HCT116 (cell line): ENCODE measurements at regions not wholly inside any gene's neighbourhood (a gene's known extent, or its start where the extent isn't known, plus 50 kb on each side); places are given as distances from the start of the nearest gene placed in this dataset.

ENCODE experiments used
- ATAC-seq: fragments of 200-7000 bp; cut with Tn5 transposase; 2 replicates; pipeline ENCODE4 v1.9.1; 2020; ENCODE audit warnings: mild to moderate bottlenecking, moderate library complexity
- BruUV-seq: library from RNA; stranded (reverse); fragments of 400-500 nt; replicated peaks from 2 replicates; lab custom pipeline; 2021; lab: Mats Ljungman, UMichigan
- CTCF ChIA-PET: fragments of 300-600 bp; sonication (Branson Sonifier 250); formaldehyde crosslinking; loops from one replicate; lab custom pipeline; 2021; ENCODE audit warnings: antibody characterized with exemption; lab: Charles Lee
- POLR2A ChIA-PET: fragments of 300-600, 350-600 bp; sonication (Branson Sonifier 250); formaldehyde crosslinking; loops from one replicate; lab custom pipeline; 2021; ENCODE audit warnings: antibody characterized with exemption; lab: Charles Lee
- RAD21 ChIA-PET, 2 experiments: fragments of 300-600 bp; sonication (Branson Sonifier 250); formaldehyde crosslinking; loops; one replicate each; lab custom pipeline; 2023; ENCODE audit warnings: low total read pairs in 2 of 2; ENCODE audit not compliant: uncharacterized antibody in 2 of 2, unreplicated experiment in 2 of 2, low non-redundant PET in 1 of 2; lab: Charles Lee
- DNase-seq: peaks from one replicate; pipeline ENCODE4 v3.0.0-alpha.2; 2010; ENCODE audit warnings: low read depth, low spot score
- H2AFZ ChIP-seq: fragments of 200-600 bp; shearing (Covaris generic), sonication (generic); 2 replicates; pipeline ENCODE4 v1.6.1; 2017; ENCODE audit warnings: low read depth, mixed run types, mixed read lengths, antibody characterized with exemption, low read length; ENCODE audit not compliant: poor library complexity, severe bottlenecking
- H3K27ac ChIP-seq: 2 replicates; pipeline ENCODE4 v1.5.1; 2012; ENCODE audit warnings: low read depth, low read length
- H3K27me3 ChIP-seq: fragments of 200-600 bp; sonication (generic); 2 replicates; pipeline ENCODE4 v1.6.1; 2016; ENCODE audit warnings: mixed run types, low read length, mixed read lengths; ENCODE audit not compliant: insufficient read depth
- H3K36me3 ChIP-seq, 2 experiments: fragments of 200-500 bp in 1 of 2; fragments of 200-600 bp in 1 of 2; sonication (Bioruptor generic) in 1 of 2; sonication (generic) in 1 of 2; 2 replicates each; pipeline versions ENCODE4 v1.5.1 to v1.6.1; 2014 to 2016; ENCODE audit warnings: low read length in 2 of 2, inconsistent platforms in 1 of 2, mixed read lengths in 1 of 2, mixed run types in 1 of 2; ENCODE audit not compliant: insufficient read depth in 2 of 2, control insufficient read depth in 1 of 2
- H3K4me1 ChIP-seq, 2 experiments: fragments of 200-600 bp in 1 of 2; sonication (generic) in 1 of 2; 2 replicates each; pipeline versions ENCODE4 v1.5.1 to v1.6.1; 2012 to 2017; ENCODE audit warnings: low read length in 2 of 2, inconsistent platforms in 1 of 2, mild to moderate bottlenecking in 1 of 2, mixed read lengths in 1 of 2, mixed run types in 1 of 2, moderate library complexity in 1 of 2; ENCODE audit not compliant: insufficient read depth in 2 of 2, control insufficient read depth in 1 of 2
- H3K4me2 ChIP-seq: fragments of 200-600 bp; sonication (generic); 2 replicates; pipeline ENCODE4 v1.6.1; 2017; ENCODE audit warnings: mixed run types, low read length, mixed read lengths
- H3K4me3 ChIP-seq, 2 experiments: fragments of 200-600 bp in 1 of 2; sonication (generic) in 1 of 2; replicated peaks in 1 of 2; 2 replicates each; pipeline ENCODE4 v1.5.1; 2011 to 2016; ENCODE audit warnings: low read length in 2 of 2, control low read depth in 1 of 2, low read depth in 1 of 2, mild to moderate bottlenecking in 1 of 2, mixed read lengths in 1 of 2, mixed run types in 1 of 2
- H3K79me2 ChIP-seq: fragments of 200-600 bp; sonication (generic); 2 replicates; pipeline ENCODE4 v1.6.1; 2017; ENCODE audit warnings: mild to moderate bottlenecking, mixed run types, low read length, moderate library complexity, mixed read lengths; ENCODE audit not compliant: insufficient read depth
- H3K9ac ChIP-seq: fragments of 200-600 bp; sonication (generic); 2 replicates; pipeline ENCODE4 v1.6.1; 2016; ENCODE audit warnings: low read length, mixed read lengths
- H3K9me2 ChIP-seq: fragments of 200-600 bp; sonication (generic), shearing (Covaris generic); 2 replicates; pipeline ENCODE4 v1.6.1; 2017; ENCODE audit warnings: mixed run types, mild to moderate bottlenecking, moderate library complexity; ENCODE audit not compliant: insufficient read depth
- H3K9me3 ChIP-seq, 2 experiments: fragments of 200-500 bp in 1 of 2; fragments of 200-600 bp in 1 of 2; sonication (Bioruptor generic) in 1 of 2; sonication (generic) in 1 of 2; 2 replicates each; pipeline ENCODE4 v1.6.1; 2014 to 2017; ENCODE audit warnings: low read length in 2 of 2, mixed read lengths in 2 of 2, inconsistent platforms in 1 of 2, low read depth in 1 of 2, mild to moderate bottlenecking in 1 of 2, mixed run types in 1 of 2, moderate library complexity in 1 of 2; ENCODE audit not compliant: control insufficient read depth in 1 of 2, insufficient read depth in 1 of 2
- H4K20me1 ChIP-seq: fragments of 200-600 bp; sonication (generic), shearing (Covaris generic); 2 replicates; pipeline ENCODE4 v1.6.1; 2017; ENCODE audit warnings: mixed run types, mild to moderate bottlenecking, moderate library complexity; ENCODE audit not compliant: insufficient read depth
- ATF3 ChIP-seq: IDR thresholded peaks from 2 replicates; pipeline ENCODE4 v1.6.1; 2012
- CEBPB ChIP-seq: IDR thresholded peaks from 2 replicates; pipeline ENCODE4 v1.6.1; 2012; ENCODE audit warnings: low read depth
- MAX ChIP-seq: IDR thresholded peaks from 2 replicates; pipeline ENCODE4 v1.6.1; 2012
- POLR2A ChIP-seq: IDR thresholded peaks from 2 replicates; pipeline ENCODE4 v1.7.0; 2011; ENCODE audit warnings: borderline replicate concordance; ENCODE audit not compliant: insufficient read depth, insufficient read length; ENCODE audit errors: extremely low read depth
- POLR2AphosphoS5 ChIP-seq: IDR thresholded peaks from 2 replicates; pipeline ENCODE4 v1.6.1; 2011; ENCODE audit warnings: mild to moderate bottlenecking, low read depth, low read length, moderate library complexity
- SIN3A ChIP-seq: IDR thresholded peaks from 2 replicates; pipeline ENCODE4 v1.6.1; 2012; ENCODE audit warnings: low read depth
- ZBTB33 ChIP-seq: IDR thresholded peaks from 2 replicates; pipeline ENCODE4 v1.6.1; 2011; ENCODE audit warnings: mild to moderate bottlenecking, low read length, moderate library complexity; ENCODE audit not compliant: insufficient replicate concordance; ENCODE audit errors: extremely low read depth
- ZFX ChIP-seq: fragments of 450-650 bp; IDR thresholded peaks from 2 replicates; pipeline ENCODE4 v1.6.1; 2017
- intact Hi-C: fragments of 100-400 bp; cut with micrococcal nuclease; formaldehyde crosslinking; loops from 2 replicates; pipeline ENCODE4 v1.10.0; 2022

- Histone ChIP-seq H2AFZ (no peak overlapping the region), H3K9ac (no peak overlapping the region), H3K27me3 (peaks cover 5% of the 10 kb centered on the region; the same call in 1 of the 2 replicates), H3K9me2 (no peaks in the 10 kb centered on the region), H3K4me1 (no peaks in the 10 kb centered on the region), H3K36me3 (no peaks in the 10 kb centered on the region), H3K27ac (no peak overlapping the region), H3K4me2 (no peak overlapping the region), H3K79me2 (no peaks in the 10 kb centered on the region), H4K20me1 (no peaks in the 10 kb centered on the region), H3K9me3 (no peaks in the 10 kb centered on the region), H3K4me3 (no peak overlapping the region)
- TF ChIP-seq POLR2A (no peak), CEBPB (no peak), MAX (no peak)
- DNase-seq (no peak), ATAC-seq (no peak)
- BruUV-seq = no TSS peak
- ChIA-PET CTCF (no interaction called here), POLR2A (no interaction called here), RAD21 (no interaction called here)
- intact Hi-C loops = no loop called here
Observed at GRCh38 chr2:136319651-136320050, 201.7 kb upstream of the CXCR4 start.

- Histone ChIP-seq H3K36me3 (no peaks in the 10 kb centered on the region), H3K27me3 (peaks cover 5% of the 10 kb centered on the region; the same call in 1 of the 2 replicates), H4K20me1 (no peaks in the 10 kb centered on the region)
- CTCF ChIA-PET = no interaction called here
- ATAC-seq = no peak
- no peak for TF ChIP-seq ZBTB33
- TF ChIP-seq POLR2AphosphoS5 = no peak
- no peak for TF ChIP-seq ATF3
- no peak for TF ChIP-seq ZFX
- no peak for TF ChIP-seq POLR2A
- no peak for TF ChIP-seq SIN3A
- TF ChIP-seq CEBPB = no peak
- TF ChIP-seq, all 23 proteins: peak for 0
- Histone ChIP-seq H3K9ac (no peak overlapping the region), H3K9me2 (no peaks in the 10 kb centered on the region), H3K4me3 (no peak overlapping the region), H3K4me1 (no peaks in the 10 kb centered on the region), H2AFZ (no peak overlapping the region), H3K79me2 (no peaks in the 10 kb centered on the region), H3K27ac (no peak overlapping the region), H3K9me3 (no peaks in the 10 kb centered on the region), H3K4me2 (no peak overlapping the region)
- RAD21 ChIA-PET = no interaction called here
- no peak for DNase-seq
- POLR2A ChIA-PET = no interaction called here
- no TSS peak for BruUV-seq
- intact Hi-C loops = no loop called here
Observed at GRCh38 chr2:136319237-136319636, 201.3 kb upstream of the CXCR4 start.
